ENCODE measurements at regions not wholly inside any gene's neighbourhood (a gene's known extent, or its start where the extent isn't known, plus 50 kb on each side); places are given as distances from the start of the nearest gene placed in this dataset.
"Not testable (repeated sequence)": the region's sequence is repeated elsewhere in the genome, so short reads cannot be mapped to it uniquely, and the experiment has no call there.

- intact Hi-C loops (cut with micrococcal nuclease), result no loop called here
- H3K4me3 Mint-ChIP-seq, result no peak overlapping the region
- H3K27me3 Mint-ChIP-seq, result no peaks in the 10 kb centered on the region
- H3K4me1 Mint-ChIP-seq, result no peaks in the 10 kb centered on the region
- no peak overlapping the region for H3K27ac Mint-ChIP-seq
- TF ChIP-seq, protein P1, sequence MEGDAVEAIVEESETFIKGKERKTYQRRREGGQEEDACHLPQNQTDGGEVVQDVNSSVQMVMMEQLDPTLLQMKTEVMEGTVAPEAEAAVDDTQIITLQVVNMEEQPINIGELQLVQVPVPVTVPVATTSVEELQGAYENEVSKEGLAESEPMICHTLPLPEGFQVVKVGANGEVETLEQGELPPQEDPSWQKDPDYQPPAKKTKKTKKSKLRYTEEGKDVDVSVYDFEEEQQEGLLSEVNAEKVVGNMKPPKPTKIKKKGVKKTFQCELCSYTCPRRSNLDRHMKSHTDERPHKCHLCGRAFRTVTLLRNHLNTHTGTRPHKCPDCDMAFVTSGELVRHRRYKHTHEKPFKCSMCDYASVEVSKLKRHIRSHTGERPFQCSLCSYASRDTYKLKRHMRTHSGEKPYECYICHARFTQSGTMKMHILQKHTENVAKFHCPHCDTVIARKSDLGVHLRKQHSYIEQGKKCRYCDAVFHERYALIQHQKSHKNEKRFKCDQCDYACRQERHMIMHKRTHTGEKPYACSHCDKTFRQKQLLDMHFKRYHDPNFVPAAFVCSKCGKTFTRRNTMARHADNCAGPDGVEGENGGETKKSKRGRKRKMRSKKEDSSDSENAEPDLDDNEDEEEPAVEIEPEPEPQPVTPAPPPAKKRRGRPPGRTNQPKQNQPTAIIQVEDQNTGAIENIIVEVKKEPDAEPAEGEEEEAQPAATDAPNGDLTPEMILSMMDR (IDR thresholded peaks at IDR 0.05), result no peak
- ChIA-PET POLR2A (no interaction called here), CTCF (no interaction called here)
- peaks cover 5% of the 10 kb centered on the region for H3K9me3 Mint-ChIP-seq
- DNase-seq, result no peak
- no peak for ATAC-seq (ENCODE audit: low read depth)
- H3K36me3 Mint-ChIP-seq (ENCODE audit: low read depth), result no peaks in the 10 kb centered on the region
Measured at GRCh38 chr7:124100190-124100589, 67.3 kb upstream of the TMEM229A start.

GRCh38 chr7:124099585-124099984 is 66.7 kb upstream of the TMEM229A start:
- DNase-seq; H3K36me3 Mint-ChIP-seq (ENCODE audit: low read depth); ATAC-seq (ENCODE audit: low read depth); H3K27me3 Mint-ChIP-seq; H3K9me3 Mint-ChIP-seq; intact Hi-C loops (cut with micrococcal nuclease); H3K4me1 Mint-ChIP-seq; H3K4me3 Mint-ChIP-seq; POLR2A ChIA-PET; H3K27ac Mint-ChIP-seq; CTCF ChIA-PET: not testable (repeated sequence)

GRCh38 chr7:124089621-124090020 is 56.8 kb upstream of the TMEM229A start:
- ChIA-PET CTCF (no interaction called here), POLR2A (no interaction called here)
- intact Hi-C loops (cut with micrococcal nuclease), result no loop called here
- Mint-ChIP-seq H3K4me3 (no peak overlapping the region), H3K27ac (no peak overlapping the region), H3K36me3 (ENCODE audit: low read depth) (no peaks in the 10 kb centered on the region), H3K9me3 (no peaks in the 10 kb centered on the region), H3K27me3 (no peaks in the 10 kb centered on the region), H3K4me1 (no peaks in the 10 kb centered on the region)
- TF ChIP-seq, protein P1 (IDR thresholded peaks at IDR 0.05), result no peak
- ATAC-seq (ENCODE audit: low read depth) (no peak), DNase-seq (no peak)

- ChIA-PET POLR2A (no interaction called here), CTCF (no interaction called here)
- DNase-seq (no peak), ATAC-seq (ENCODE audit: low read depth) (no peak)
- intact Hi-C loops (cut with micrococcal nuclease), result no loop called here
- no peak overlapping the region for H3K27ac Mint-ChIP-seq
- no peaks in the 10 kb centered on the region for H3K36me3 Mint-ChIP-seq (ENCODE audit: low read depth)
- H3K4me1 Mint-ChIP-seq, result no peaks in the 10 kb centered on the region
- no peak overlapping the region for H3K4me3 Mint-ChIP-seq
- no peaks in the 10 kb centered on the region for H3K27me3 Mint-ChIP-seq
- no peaks in the 10 kb centered on the region for H3K9me3 Mint-ChIP-seq
- TF ChIP-seq, protein P1 (IDR thresholded peaks at IDR 0.05), result no peak
Measured at GRCh38 chr7:124088590-124088989, 55.7 kb upstream of the TMEM229A start.

GRCh38 chr7:124086843-124087242 is 54.0 kb upstream of the TMEM229A start:
- POLR2A ChIA-PET, result no interaction called here
- Mint-ChIP-seq H3K4me3 (no peak overlapping the region), H3K36me3 (ENCODE audit: low read depth) (no peaks in the 10 kb centered on the region), H3K27ac (no peak overlapping the region), H3K9me3 (no peaks in the 10 kb centered on the region), H3K27me3 (no peaks in the 10 kb centered on the region), H3K4me1 (no peaks in the 10 kb centered on the region)
- intact Hi-C loops (cut with micrococcal nuclease), result no loop called here
- CTCF ChIA-PET, result no interaction called here
- DNase-seq (no peak), ATAC-seq (ENCODE audit: low read depth) (no peak)
- TF ChIP-seq, protein P1 (IDR thresholded peaks at IDR 0.05), result no peak

GRCh38 chr7:124085179-124085578 is 52.3 kb upstream of the TMEM229A start:
- DNase-seq, result no peak
- Mint-ChIP-seq H3K27ac (no peak overlapping the region), H3K4me3 (no peak overlapping the region), H3K36me3 (ENCODE audit: low read depth) (no peaks in the 10 kb centered on the region), H3K27me3 (no peaks in the 10 kb centered on the region), H3K4me1 (no peaks in the 10 kb centered on the region), H3K9me3 (no peaks in the 10 kb centered on the region)
- no peak for ATAC-seq (ENCODE audit: low read depth)
- intact Hi-C loops (cut with micrococcal nuclease), result no loop called here
- CTCF ChIA-PET, result no interaction called here
- POLR2A ChIA-PET, result no interaction called here
- TF ChIP-seq, protein P1 (IDR thresholded peaks at IDR 0.05), result no peak
